Astrocyte (in vitro differentiated cells and primary cell): ENCODE measurements at regions not wholly inside any gene's neighbourhood (a gene's known extent, or its start where the extent isn't known, plus 50 kb on each side); places are given as distances from the start of the nearest gene placed in this dataset.

Source experiments
- CTCF ChIP-seq: IDR thresholded peaks from 2 replicates; pipeline ENCODE4 v1.5.1; 2011; ENCODE audit warnings: low read depth, mild to moderate bottlenecking, inconsistent platforms, low read length, moderate library complexity; ENCODE audit not compliant: insufficient read depth
- EZH2 ChIP-seq: IDR thresholded peaks from 2 replicates; pipeline ENCODE4 v1.6.1; 2012; ENCODE audit warnings: mild to moderate bottlenecking, low read length, inconsistent platforms; ENCODE audit not compliant: insufficient read depth

DNA sequence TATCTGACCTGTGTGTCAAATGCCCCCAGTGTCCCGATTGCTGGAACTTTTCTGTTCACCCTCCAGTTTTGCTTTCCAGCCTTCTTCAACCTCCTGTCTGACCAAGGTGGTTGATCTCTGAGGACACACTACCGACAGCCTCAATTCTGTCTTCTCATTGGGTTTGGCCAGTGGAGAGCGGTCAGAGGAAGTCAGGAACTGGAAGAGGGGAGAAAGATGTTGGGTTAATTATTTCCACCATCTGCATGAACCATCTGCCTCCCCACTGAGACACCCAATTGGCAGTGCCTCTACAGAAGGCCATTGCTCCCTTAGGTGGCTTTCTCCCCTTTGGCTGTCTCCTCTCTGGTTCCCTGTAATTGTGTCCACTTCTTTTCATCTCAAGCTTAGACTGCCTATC lies 154.3 kb upstream of the RAI14 start:
- TF ChIP-seq CTCF (no peak), EZH2 (no peak)
